ENCODE measurements at regions not wholly inside any gene's neighbourhood (a gene's known extent, or its start where the extent isn't known, plus 50 kb on each side); places are given as distances from the start of the nearest gene placed in this dataset.

DNA sequence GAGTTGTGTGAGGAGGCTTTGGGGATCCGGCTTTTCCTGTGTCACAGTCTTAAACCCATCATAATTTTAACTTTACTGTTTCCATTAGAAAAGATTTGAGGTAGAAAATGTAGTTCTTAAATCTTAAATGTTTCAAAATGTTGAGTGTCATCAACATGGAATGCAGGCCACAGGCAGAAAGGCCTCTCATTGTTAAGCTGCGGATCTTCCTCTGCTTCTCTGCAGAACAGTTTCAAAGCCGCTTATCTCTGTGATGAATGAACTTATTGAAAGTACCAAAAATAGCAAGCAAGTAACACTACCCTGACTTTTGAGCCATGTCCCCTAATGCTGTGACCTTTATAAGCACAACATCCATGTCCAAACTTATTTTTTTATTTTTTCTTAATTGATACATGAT is 1645.8 kb downstream of the DPP10 start:
- Histone ChIP-seq H3K9me3 (replicated peaks; ENCODE audit: control insufficient read depth, insufficient read depth, low read length) (no peaks in the 10 kb centered on the region), H4K20me1 (ENCODE audit: control insufficient read depth, insufficient read depth) (no peaks in the 10 kb centered on the region), H3K27ac (ENCODE audit: control insufficient read depth, insufficient read depth) (no peak overlapping the region), H3K9ac (ENCODE audit: control insufficient read depth, insufficient read depth, low read length) (no peak overlapping the region), H3K4me3 (no peak overlapping the region), H3K27me3 (replicated peaks in 1 of 2; ENCODE audit: control insufficient read depth in 2 of 2, insufficient read depth in 2 of 2, low read length in 1 of 2) (no peaks in the 10 kb centered on the region), H2AFZ (ENCODE audit: control insufficient read depth, low read depth, low read length) (no peak overlapping the region), H3K4me1 (ENCODE audit: control insufficient read depth, insufficient read depth, low read length) (no peaks in the 10 kb centered on the region), H3K79me2 (ENCODE audit: control insufficient read depth, insufficient read depth, low read length) (no peaks in the 10 kb centered on the region), H3K36me3 (ENCODE audit: control insufficient read depth in 2 of 2, insufficient read depth in 2 of 2, low read length in 1 of 2) (no peaks in the 10 kb centered on the region), H3K4me2 (ENCODE audit: control insufficient read depth, insufficient read depth) (no peak overlapping the region)
- 10% methylated on average over 3 of the region's 3 CpGs for WGBS (ENCODE audit: insufficient coverage, insufficient replicate concordance, low lambda C conversion rate, missing lambda C conversion rate)
- DNase-seq (ENCODE audit: low read depth, low spot score): no peak
- intact Hi-C loops (cut with micrococcal nuclease; ENCODE audit: unreplicated experiment) (no loop called here), in situ Hi-C loops (cut with MboI) (no loop called here)
- ChIA-PET SMC1A (ENCODE audit: uncharacterized antibody, unreplicated experiment) (no interaction called here), POLR2A (no interaction called here), RAD21 (ENCODE audit: unreplicated experiment) (no interaction called here), CTCF (no interaction called here)
- ATAC-seq: no peak
- no peak for FAIRE-seq
- no TSS peak for BruUV-seq (replicated peaks)
- TF ChIP-seq PKNOX1 (IDR thresholded peaks at IDR 0.05): no peak
- TF ChIP-seq WRNIP1 (IDR thresholded peaks at IDR 0.05; ENCODE audit: borderline replicate concordance, low read depth, low read length): no peak
- no peak for TF ChIP-seq CHD2 (IDR thresholded peaks at IDR 0.05; ENCODE audit: borderline replicate concordance, low read depth, low read length)
- no peak for TF ChIP-seq EGR1 (IDR thresholded peaks at IDR 0.05; ENCODE audit: borderline replicate concordance in 1 of 2, low read depth in 2 of 2, low read length in 2 of 2)
- no peak for TF ChIP-seq HDGF (IDR thresholded peaks at IDR 0.05)
- TF ChIP-seq CEBPZ (IDR thresholded peaks at IDR 0.05; ENCODE audit: low read depth, low read length): no peak
- TF ChIP-seq ETV6 (conservative IDR thresholded peaks at IDR 0.05 in 1 of 2, IDR thresholded peaks at IDR 0.05 in 1 of 2; ENCODE audit: borderline replicate concordance in 1 of 2, low read depth in 1 of 2): no peak
- TF ChIP-seq NFYB (IDR thresholded peaks at IDR 0.05; ENCODE audit: insufficient read depth, low read depth, low read length): no peak
- TF ChIP-seq SPI1 (IDR thresholded peaks at IDR 0.05; ENCODE audit: borderline replicate concordance, insufficient read depth, low read depth, low read length): no peak
- TF ChIP-seq CBX3 (IDR thresholded peaks at IDR 0.05; ENCODE audit: borderline replicate concordance, low read depth): no peak
- no peak for TF ChIP-seq RFX5 (IDR thresholded peaks at IDR 0.05; ENCODE audit: low read depth, low read length)
- no peak for TF ChIP-seq MYB (IDR thresholded peaks at IDR 0.05; ENCODE audit: borderline replicate concordance, low read depth, low read length)
- TF ChIP-seq, protein P1, sequence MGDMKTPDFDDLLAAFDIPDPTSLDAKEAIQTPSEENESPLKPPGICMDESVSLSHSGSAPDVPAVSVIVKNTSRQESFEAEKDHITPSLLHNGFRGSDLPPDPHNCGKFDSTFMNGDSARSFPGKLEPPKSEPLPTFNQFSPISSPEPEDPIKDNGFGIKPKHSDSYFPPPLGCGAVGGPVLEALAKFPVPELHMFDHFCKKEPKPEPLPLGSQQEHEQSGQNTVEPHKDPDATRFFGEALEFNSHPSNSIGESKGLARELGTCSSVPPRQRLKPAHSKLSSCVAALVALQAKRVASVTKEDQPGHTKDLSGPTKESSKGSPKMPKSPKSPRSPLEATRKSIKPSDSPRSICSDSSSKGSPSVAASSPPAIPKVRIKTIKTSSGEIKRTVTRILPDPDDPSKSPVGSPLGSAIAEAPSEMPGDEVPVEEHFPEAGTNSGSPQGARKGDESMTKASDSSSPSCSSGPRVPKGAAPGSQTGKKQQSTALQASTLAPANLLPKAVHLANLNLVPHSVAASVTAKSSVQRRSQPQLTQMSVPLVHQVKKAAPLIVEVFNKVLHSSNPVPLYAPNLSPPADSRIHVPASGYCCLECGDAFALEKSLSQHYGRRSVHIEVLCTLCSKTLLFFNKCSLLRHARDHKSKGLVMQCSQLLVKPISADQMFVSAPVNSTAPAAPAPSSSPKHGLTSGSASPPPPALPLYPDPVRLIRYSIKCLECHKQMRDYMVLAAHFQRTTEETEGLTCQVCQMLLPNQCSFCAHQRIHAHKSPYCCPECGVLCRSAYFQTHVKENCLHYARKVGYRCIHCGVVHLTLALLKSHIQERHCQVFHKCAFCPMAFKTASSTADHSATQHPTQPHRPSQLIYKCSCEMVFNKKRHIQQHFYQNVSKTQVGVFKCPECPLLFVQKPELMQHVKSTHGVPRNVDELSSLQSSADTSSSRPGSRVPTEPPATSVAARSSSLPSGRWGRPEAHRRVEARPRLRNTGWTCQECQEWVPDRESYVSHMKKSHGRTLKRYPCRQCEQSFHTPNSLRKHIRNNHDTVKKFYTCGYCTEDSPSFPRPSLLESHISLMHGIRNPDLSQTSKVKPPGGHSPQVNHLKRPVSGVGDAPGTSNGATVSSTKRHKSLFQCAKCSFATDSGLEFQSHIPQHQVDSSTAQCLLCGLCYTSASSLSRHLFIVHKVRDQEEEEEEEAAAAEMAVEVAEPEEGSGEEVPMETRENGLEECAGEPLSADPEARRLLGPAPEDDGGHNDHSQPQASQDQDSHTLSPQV (IDR thresholded peaks at IDR 0.05): no peak
- TF ChIP-seq STAT1 (conservative IDR thresholded peaks at IDR 0.05): no peak
- TF ChIP-seq CREB1 (IDR thresholded peaks at IDR 0.05; ENCODE audit: low read depth): no peak
- TF ChIP-seq SUZ12 (IDR thresholded peaks at IDR 0.05; ENCODE audit: unreplicated experiment): no peak

Data from GM12878 (cell line).